ENCODE measurements at regions not wholly inside any gene's neighbourhood (a gene's known extent, or its start where the extent isn't known, plus 50 kb on each side); places are given as distances from the start of the nearest gene placed in this dataset.

DNA sequence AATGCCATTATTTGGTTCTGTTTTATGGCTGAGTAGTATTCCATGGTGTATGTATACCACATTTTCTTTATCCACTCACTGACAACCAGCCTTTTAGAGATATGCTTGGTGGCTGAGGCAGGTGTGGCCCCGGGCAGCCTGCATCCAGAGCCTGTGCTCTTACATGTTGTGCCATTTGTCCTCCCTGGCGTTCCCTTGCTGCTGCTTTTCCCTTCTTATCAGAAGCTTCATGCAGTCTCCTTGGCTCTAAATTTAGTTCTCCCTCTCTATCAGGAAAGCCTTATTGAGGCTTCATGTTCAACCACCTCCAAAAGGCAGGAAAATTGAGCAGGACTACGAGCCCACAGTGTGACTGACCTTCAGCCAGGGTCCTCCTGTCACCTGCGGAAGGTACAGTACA lies 131.7 kb upstream of the ITGA6 start:
- Mint-ChIP-seq H3K4me1 (no peaks in the 10 kb centered on the region), H3K27me3 (peaks cover 6% of the 10 kb centered on the region), H3K36me3 (ENCODE audit: low read depth) (no peaks in the 10 kb centered on the region), H3K27ac (no peak overlapping the region), H3K4me3 (no peak overlapping the region), H3K9me3 (ENCODE audit: low read depth) (no peaks in the 10 kb centered on the region)
- DNase-seq (no peak), ATAC-seq (no peak)
- intact Hi-C loops (cut with DNase I, micrococcal nuclease) = no loop called here
- POLR2A ChIA-PET = no interaction called here
- CTCF ChIA-PET = no interaction called here

DNA sequence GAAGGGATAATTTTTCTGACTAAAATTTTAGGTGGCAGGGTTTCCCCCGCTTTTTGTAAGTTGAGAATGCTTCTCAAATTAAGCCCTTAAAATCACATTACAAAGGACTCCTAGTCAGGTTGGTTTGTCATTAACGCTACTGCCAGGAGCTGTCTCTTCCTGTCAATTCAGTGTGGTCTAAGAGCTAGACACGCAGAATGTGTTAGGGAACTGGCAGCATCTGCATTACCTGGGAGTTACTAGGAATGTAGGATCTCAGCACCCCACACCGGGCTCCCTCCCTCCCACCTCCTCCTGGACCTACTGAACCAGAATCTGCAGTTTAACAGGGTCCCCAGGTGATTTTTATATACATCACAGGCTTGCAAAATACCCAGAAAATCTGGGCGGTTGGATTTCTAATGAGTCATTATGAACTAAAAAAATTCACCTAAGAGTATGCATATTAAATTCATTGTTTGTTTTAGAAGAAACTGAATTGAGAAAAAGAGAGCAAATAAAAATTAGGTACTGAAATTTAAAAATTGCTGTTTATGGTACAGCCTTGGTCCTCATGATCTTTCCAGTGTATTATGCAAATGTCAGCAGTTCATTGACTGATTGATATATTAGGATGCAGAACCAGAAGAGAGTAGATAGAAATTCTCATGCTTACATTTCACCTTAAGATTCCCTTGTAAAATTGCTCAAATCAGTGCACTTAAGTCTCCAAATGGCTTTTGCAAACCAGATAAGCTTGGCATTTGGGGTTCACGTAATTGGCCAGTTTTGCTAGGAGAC lies 130.9 kb upstream of the ITGA6 start:
- intact Hi-C loops (cut with DNase I, micrococcal nuclease) = no loop called here
- Mint-ChIP-seq H3K4me1 (no peaks in the 10 kb centered on the region), H3K36me3 (ENCODE audit: low read depth) (no peaks in the 10 kb centered on the region), H3K9me3 (ENCODE audit: low read depth) (no peaks in the 10 kb centered on the region), H3K27me3 (peaks cover 3% of the 10 kb centered on the region), H3K27ac (no peak overlapping the region), H3K4me3 (no peak overlapping the region)
- ChIA-PET POLR2A (no interaction called here), CTCF (interaction anchor here (0.6 to 1.0 kb wide), 3 partner anchors 15 to 737 kb away, joined by 3 to 4 read pairs (median 3); no protein-coding TSS in a partner anchor)
- no peak for DNase-seq
- ATAC-seq = no peak

DNA sequence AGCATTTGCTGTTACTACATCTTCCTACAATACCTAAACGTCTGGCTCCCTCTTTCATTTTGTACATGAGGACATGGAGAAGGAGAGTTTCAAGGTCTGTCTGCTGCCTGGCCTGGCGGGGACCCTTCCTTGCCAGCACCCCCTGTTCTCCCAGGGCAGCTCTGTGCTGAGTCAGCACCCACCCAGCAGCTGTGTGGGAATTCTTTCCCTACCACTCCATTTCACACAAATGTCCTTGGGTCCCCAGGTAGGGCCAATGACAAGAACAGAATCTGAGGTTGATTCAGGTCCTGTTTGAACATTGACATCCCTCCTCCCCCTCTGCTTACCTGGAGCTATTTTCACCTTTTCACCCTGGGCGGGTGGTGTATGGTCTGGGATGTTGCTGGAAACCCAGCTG lies 129.9 kb upstream of the ITGA6 start:
- Mint-ChIP-seq H3K9me3 (ENCODE audit: low read depth) (no peaks in the 10 kb centered on the region), H3K4me1 (no peaks in the 10 kb centered on the region), H3K27ac (no peak overlapping the region), H3K4me3 (no peak overlapping the region), H3K27me3 (peaks cover 3% of the 10 kb centered on the region), H3K36me3 (ENCODE audit: low read depth) (no peaks in the 10 kb centered on the region)
- ChIA-PET CTCF (interaction anchor here (1.0 to 1.9 kb wide), 2 partner anchors 14 to 165 kb away, joined by 3 to 8 read pairs; no protein-coding TSS in a partner anchor), POLR2A (no interaction called here)
- intact Hi-C loops (cut with DNase I, micrococcal nuclease) = no loop called here
- DNase-seq = no peak
- no peak for ATAC-seq

DNA sequence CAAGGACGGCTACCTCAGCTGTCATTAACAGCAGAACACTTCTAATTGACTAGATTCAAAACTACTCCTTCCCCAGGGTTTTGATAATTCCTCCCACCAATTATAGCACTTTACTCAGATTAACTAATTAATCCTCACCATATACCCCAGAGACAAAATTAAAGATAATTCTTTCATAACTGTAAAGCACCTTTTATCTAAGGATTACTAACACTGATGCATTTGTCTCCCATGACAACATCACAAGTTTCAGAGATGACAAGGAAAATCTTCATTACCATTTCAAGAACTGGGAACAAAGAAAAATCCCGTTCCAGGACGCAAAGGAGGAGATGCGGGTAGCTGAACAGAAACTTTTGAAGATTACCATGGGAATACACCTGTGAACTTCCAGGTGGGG lies 129.4 kb upstream of the ITGA6 start:
- ChIA-PET CTCF (interaction anchor here (1.9 kb wide), 1 partner anchor 164 kb away, joined by 8 read pairs; no protein-coding TSS in a partner anchor), POLR2A (no interaction called here)
- Mint-ChIP-seq H3K9me3 (ENCODE audit: low read depth) (no peaks in the 10 kb centered on the region), H3K4me1 (no peaks in the 10 kb centered on the region), H3K4me3 (no peak overlapping the region), H3K27ac (no peak overlapping the region), H3K27me3 (peaks cover 3% of the 10 kb centered on the region), H3K36me3 (ENCODE audit: low read depth) (no peaks in the 10 kb centered on the region)
- intact Hi-C loops (cut with DNase I, micrococcal nuclease) = no loop called here
- ATAC-seq (no peak), DNase-seq (no peak)

DNA sequence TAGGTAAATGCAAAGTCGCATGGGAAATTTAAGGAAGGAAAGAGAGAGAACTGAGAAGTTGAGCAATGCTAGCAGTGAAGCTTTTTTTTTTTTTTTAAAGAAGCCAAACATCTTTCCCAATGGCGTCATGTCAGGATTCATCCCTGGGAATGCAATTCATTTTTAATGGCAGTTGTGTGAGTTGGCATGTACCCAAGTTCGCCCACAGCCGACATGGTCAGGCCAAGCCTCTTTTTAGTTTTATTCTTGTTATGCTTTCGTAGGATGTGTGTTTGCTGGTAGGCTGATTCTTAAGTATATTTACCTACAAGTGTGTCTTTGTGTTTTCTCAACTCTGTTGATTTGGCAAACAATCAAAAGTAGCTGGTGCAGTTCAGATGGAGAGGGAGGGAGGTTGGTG lies 127.6 kb upstream of the ITGA6 start:
- Mint-ChIP-seq H3K27me3 (peaks cover 3% of the 10 kb centered on the region), H3K36me3 (ENCODE audit: low read depth) (no peaks in the 10 kb centered on the region), H3K4me3 (no peak overlapping the region), H3K27ac (no peak overlapping the region), H3K4me1 (no peaks in the 10 kb centered on the region), H3K9me3 (ENCODE audit: low read depth) (no peaks in the 10 kb centered on the region)
- no peak for DNase-seq
- ChIA-PET CTCF (interaction anchor here (0.6 kb wide), 1 partner anchor 1367 kb away, joined by 3 read pairs; no protein-coding TSS in a partner anchor), POLR2A (no interaction called here)
- intact Hi-C loops (cut with DNase I, micrococcal nuclease) = no loop called here
- no peak for ATAC-seq

GRCh38 chr2:172300851-172301250 lies 126.5 kb upstream of the ITGA6 start:
- Mint-ChIP-seq H3K4me3 (no peak overlapping the region), H3K9me3 (ENCODE audit: low read depth) (no peaks in the 10 kb centered on the region), H3K27ac (no peak overlapping the region), H3K27me3 (peaks cover 2% of the 10 kb centered on the region), H3K4me1 (no peaks in the 10 kb centered on the region), H3K36me3 (ENCODE audit: low read depth) (no peaks in the 10 kb centered on the region)
- DNase-seq (no peak), ATAC-seq (no peak)
- intact Hi-C loops (cut with DNase I, micrococcal nuclease) = no loop called here
- POLR2A ChIA-PET = no interaction called here
- CTCF ChIA-PET = interaction anchor here (1.1 kb wide), 1 partner anchor 28 kb away, joined by 4 read pairs; no protein-coding TSS in a partner anchor

DNA sequence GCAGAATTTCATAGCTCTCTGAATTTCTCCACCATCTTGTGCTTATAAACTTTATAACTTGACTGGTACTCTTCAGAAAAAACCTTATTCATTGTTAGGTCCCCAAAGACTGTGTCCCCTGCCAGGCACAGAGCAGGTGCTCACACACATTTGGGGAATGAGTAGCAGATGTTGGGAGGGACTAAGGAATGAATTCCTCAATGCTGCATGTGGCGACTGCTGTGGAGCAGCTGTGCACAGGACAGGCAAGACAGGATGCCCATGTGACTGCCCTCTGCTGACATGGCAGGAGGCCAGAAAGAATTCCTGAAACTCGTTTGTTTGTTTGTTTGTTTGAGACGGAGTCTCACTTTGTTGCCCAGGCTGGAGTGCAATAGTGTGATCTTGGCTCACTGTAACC lies 122.3 kb upstream of the ITGA6 start:
- ChIA-PET CTCF (no interaction called here), POLR2A (no interaction called here)

DNA sequence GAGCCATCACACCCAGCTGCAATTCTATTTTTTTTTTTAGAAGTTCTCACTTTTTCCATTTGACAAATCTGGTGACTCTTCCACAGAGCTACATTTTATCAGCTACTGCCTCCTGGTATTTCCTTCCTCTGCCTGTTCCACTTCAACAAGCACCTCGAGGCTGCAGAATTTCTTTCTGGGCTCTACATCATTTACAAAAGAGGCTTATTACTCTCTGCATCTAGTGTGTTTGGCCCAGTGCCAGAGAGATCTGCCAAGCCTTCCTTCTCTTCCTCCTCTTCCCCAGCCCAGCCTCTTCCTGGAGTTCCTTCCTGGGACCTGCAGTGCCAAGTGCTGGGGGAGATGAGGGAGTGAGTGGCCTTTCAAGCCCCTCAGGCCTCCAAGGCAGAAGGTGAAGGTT lies 119.6 kb upstream of the ITGA6 start:
- ChIA-PET POLR2A (no interaction called here), CTCF (interaction anchor here (1.0 kb wide), 1 partner anchor 154 kb away, joined by 7 read pairs; no protein-coding TSS in a partner anchor)
- Mint-ChIP-seq H3K27me3 (no peaks in the 10 kb centered on the region), H3K9me3 (ENCODE audit: low read depth) (no peaks in the 10 kb centered on the region), H3K4me1 (no peaks in the 10 kb centered on the region), H3K27ac (no peak overlapping the region), H3K36me3 (ENCODE audit: low read depth) (no peaks in the 10 kb centered on the region), H3K4me3 (no peak overlapping the region)
- intact Hi-C loops (cut with DNase I, micrococcal nuclease) = no loop called here
- DNase-seq (no peak), ATAC-seq (no peak)

More for the DNA sequence above, 122.3 kb upstream of the ITGA6 start:
- DNase-seq (no peak), ATAC-seq (no peak)
- no peaks in the 10 kb centered on the region for H3K9me3 Mint-ChIP-seq (ENCODE audit: low read depth)
- no peak overlapping the region for H3K4me3 Mint-ChIP-seq
- H3K27me3 Mint-ChIP-seq = no peaks in the 10 kb centered on the region
- intact Hi-C loops (cut with DNase I, micrococcal nuclease) = no loop called here
- no peaks in the 10 kb centered on the region for H3K4me1 Mint-ChIP-seq
- H3K36me3 Mint-ChIP-seq (ENCODE audit: low read depth) = no peaks in the 10 kb centered on the region
- no peak overlapping the region for H3K27ac Mint-ChIP-seq

- intact Hi-C loops (cut with DNase I, micrococcal nuclease) = no loop called here
- H3K4me1 Mint-ChIP-seq = no peaks in the 10 kb centered on the region
- H3K9me3 Mint-ChIP-seq (ENCODE audit: low read depth) = no peaks in the 10 kb centered on the region
- CTCF ChIA-PET = interaction anchor here (1.0 kb wide), 1 partner anchor 153 kb away, joined by 7 read pairs; no protein-coding TSS in a partner anchor
- ATAC-seq (no peak), DNase-seq (no peak)
- no peak overlapping the region for H3K4me3 Mint-ChIP-seq
- H3K27me3 Mint-ChIP-seq = no peaks in the 10 kb centered on the region
- H3K36me3 Mint-ChIP-seq (ENCODE audit: low read depth) = no peaks in the 10 kb centered on the region
- no peak overlapping the region for H3K27ac Mint-ChIP-seq
- POLR2A ChIA-PET = no interaction called here
Measured at GRCh38 chr2:172308253-172308935, 119.0 kb upstream of the ITGA6 start.

DNA sequence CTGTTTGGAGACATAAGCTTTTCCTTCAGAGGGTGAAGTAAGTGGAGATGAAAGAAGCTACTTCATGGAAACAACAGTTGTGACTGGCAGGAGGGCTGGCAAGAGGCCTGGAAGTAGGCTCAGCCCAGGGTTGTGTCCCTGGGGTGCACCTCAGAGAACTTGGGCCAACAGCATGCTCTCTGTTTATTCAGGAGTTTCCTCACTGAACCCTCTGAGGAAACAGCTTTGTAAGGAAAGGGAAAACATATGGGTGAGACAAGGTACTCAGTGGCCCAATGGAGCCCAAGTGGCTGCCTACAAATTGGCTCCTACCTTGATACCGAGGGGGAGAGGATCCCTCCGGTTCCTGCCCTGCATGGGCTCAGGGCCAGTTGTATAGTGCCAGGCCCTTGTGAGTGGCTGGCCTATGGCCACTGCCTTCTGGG lies 115.5 kb upstream of the ITGA6 start:
- Mint-ChIP-seq H3K27ac (no peak overlapping the region), H3K4me3 (no peak overlapping the region)

DNA sequence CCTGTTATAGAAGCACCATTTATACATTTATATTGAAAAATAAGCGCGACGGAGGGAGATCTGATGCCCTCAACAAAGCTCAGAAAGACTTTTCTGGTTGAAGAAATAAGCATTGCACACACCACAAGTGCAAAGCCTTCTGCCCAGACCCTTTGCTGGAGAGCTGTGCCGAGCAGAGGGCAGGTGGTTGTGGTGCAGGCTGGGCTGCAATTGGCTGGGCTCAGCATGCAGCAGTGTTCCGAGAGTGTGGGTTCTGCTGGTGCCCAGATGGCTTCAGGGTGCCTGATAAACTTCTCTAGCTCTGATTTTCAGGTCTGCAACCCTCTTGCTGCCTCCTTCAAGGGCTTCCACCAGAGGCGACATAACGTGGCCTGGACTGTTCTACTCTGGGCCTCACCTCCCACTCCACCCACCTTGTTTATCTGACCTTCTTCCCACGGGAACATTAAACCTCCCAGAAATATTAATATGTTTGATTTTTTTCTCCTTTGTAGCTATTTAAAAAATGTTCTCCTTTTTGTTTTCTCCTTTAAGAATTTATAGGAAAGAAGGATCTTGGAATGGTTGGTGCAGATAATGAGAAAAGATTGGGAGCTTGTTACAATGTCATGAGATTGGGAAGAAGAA lies 113.6 kb upstream of the ITGA6 start:
- Mint-ChIP-seq H3K9me3 (ENCODE audit: low read depth) (no peaks in the 10 kb centered on the region), H3K4me1 (no peaks in the 10 kb centered on the region), H3K27ac (no peak overlapping the region), H3K27me3 (no peaks in the 10 kb centered on the region), H3K36me3 (ENCODE audit: low read depth) (no peaks in the 10 kb centered on the region), H3K4me3 (no peak overlapping the region)
- intact Hi-C loops (cut with DNase I, micrococcal nuclease) = no loop called here
- ChIA-PET POLR2A (no interaction called here), CTCF (interaction anchor here (0.6 to 1.1 kb wide), 2 partner anchors 11 to 76 kb away, joined by 3 to 4 read pairs; no protein-coding TSS in a partner anchor)
- DNase-seq (no peak), ATAC-seq (no peak)

More for the DNA sequence above, 115.5 kb upstream of the ITGA6 start:
- CTCF ChIA-PET = interaction anchor here (0.7 kb wide), 1 partner anchor 15 kb away, joined by 3 read pairs; no protein-coding TSS in a partner anchor
- Mint-ChIP-seq H3K9me3 (ENCODE audit: low read depth) (no peaks in the 10 kb centered on the region), H3K36me3 (ENCODE audit: low read depth) (no peaks in the 10 kb centered on the region), H3K27me3 (no peaks in the 10 kb centered on the region), H3K4me1 (no peaks in the 10 kb centered on the region)
- intact Hi-C loops (cut with DNase I, micrococcal nuclease) = no loop called here
- DNase-seq = no peak
- POLR2A ChIA-PET = no interaction called here
- no peak for ATAC-seq

All from activated CD4-positive, alpha-beta T cell treated with anti-CD3 and anti-CD28 coated beads for 36 hours (primary cell).